GM10847 (cell line): ENCODE measurements at regions not wholly inside any gene's neighbourhood (a gene's known extent, or its start where the extent isn't known, plus 50 kb on each side); places are given as distances from the start of the nearest gene placed in this dataset.

ENCODE experiments used
- POLR2A ChIP-seq: IDR thresholded peaks from 2 replicates; pipeline ENCODE4 v1.6.1; 2011; ENCODE audit not compliant: insufficient read length; ENCODE audit errors: extremely low read depth

DNA sequence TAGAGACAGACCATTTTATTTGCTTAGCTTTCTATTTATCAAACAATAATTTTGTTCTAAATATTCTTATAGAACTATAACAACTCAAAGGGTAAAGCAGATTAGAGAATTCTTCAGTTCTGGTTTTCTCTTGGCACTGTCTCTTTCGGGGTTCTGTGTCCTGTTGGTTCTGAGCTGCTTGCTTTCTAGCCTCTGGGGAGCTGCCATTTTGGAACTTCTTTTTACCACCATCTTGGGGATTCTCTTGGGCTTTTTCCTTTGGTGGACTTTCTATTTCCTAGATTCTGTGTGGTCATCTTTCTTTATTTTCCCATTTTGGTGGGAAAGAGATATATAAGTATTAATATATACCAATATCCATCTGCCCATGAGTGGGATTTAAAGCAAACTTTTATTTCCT is 467.7 kb downstream of the PCNX1 start:
- TF ChIP-seq POLR2A, result no peak

DNA sequence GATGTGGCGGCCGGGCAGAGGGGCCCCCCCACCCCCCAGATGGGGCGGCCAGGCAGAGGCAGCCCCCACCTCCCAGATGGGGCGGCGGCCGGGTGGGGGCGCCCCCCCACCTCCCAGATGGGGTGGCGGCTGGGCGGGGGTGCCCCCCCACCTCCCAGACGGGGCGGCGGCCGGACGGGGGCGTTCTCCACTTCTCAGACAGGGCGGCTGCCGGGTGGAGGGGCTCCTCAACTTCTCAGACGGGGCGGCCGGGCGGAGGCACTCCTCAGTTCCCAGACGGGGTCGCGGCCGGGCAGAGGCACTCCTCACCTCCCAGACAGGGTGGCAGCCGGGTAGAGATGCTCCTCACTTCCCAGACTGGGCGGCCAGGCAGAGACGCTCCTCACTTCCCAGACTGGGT is 469.8 kb downstream of the PCNX1 start:
- no peak for TF ChIP-seq POLR2A

DNA sequence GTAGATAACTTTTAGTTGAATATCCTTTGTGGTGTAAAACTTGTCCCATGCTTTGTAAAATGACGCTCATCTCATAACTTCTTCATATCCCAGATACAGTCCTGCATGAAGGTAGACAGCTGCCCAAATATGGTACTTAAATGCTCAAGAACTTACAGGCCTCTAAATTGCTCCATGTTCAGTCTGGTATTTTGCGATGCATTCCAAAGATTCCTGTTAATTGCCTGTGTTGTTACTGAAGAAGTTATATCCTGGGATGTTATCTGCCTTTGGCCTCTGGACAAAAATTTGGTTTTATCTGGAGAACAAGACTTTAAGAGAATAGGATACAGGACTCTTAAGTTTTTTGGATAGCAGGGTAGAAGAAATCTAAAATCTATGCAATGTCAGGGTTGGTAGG is 473.0 kb downstream of the PCNX1 start:
- TF ChIP-seq POLR2A, result no peak

DNA sequence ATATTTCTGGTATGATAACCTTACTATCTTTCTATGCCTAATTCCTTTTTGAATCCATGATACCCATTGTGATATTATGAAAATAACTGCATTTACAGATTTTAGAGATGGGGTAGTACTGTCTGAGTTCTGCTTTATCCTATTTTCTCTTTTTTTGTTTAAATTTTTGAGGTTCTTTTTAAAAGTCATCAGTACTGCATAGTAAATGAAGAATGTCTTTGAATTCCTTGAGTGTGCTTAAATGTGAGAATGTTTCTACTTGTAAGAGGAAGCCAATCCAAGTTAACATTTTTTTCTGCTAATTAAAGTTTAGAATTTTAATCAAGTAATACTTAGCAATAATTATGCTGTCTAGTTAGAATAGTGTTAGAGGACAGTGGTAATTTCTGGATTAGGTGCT is 474.6 kb downstream of the PCNX1 start:
- no peak for TF ChIP-seq POLR2A

DNA sequence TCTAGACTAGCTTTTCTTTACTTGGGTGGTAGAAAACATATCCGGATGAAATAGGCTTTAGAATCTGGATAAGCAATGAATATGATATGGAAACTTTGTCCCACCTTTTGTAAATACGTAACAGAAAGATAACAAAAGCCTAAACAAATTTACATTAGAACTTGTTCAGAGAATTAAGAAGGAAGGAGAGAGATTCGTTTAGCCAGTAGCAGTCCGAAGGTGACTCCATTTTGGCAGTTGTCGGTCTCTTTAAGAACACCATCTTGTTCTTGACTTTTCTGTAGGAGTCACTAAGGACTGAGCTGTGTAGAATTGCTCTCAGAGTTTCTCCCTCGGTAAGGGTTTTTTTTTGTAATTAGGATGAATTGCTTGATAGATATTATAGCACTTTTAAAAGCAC is 475.1 kb downstream of the PCNX1 start:
- no peak for TF ChIP-seq POLR2A

DNA sequence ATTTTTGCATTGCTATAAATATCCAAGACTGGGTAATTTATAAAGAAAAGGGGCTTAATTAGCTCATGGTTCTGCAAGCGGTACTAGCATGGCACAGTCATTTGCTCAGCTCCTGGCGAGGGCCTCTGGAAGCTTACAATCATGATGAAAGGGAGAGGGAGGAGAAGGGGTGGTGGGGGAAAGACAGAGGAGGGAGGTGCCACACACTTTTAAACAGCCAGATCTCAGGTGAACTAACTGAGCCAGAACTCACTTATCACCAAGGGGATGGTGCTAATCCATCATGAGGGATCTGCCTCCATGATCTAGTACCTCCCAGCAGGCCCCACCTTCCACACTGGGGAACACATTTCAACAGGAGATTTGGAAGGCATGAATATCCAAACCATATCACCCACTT is 476.3 kb downstream of the PCNX1 start:
- TF ChIP-seq POLR2A, result no peak

DNA sequence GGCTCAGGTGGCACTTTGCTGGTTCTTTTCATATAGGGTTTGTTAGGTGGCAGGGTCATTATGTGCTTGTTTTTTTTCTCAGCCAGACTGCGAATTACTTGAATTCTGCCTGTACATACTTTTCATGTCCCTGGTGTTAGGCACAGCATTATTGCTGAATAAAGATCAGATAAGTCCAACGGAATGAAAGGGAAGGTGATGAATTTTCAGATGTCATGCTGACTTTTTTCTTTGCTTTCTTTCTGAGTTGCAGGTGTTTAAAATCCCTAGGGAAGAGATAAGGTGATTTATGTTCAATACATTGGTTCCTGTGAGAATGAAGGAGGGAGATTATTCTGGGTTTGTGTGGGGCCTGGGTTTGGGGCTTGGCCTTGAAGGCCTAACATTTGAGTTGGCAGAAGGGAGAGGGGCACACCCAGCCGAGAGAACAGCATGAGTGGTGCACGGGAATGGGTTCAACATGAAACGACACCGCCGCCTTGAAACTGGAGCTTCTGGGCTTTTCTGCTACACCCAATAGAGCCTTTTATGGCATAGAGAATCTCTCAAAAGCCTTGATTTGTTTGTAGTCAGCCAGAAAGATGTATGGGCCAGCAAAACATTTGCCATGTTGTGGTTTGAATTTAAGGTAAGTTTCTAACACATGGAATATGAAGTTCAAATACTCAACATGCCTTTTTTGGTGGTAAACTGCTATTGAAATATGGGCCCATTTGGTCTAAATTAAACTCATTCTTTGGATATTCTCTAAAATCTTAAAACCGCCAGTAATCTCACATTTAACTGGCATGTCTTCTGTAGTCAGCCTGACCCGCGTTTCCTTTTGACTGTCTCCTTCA is 477.0 kb downstream of the PCNX1 start:
- TF ChIP-seq POLR2A, result no peak

DNA sequence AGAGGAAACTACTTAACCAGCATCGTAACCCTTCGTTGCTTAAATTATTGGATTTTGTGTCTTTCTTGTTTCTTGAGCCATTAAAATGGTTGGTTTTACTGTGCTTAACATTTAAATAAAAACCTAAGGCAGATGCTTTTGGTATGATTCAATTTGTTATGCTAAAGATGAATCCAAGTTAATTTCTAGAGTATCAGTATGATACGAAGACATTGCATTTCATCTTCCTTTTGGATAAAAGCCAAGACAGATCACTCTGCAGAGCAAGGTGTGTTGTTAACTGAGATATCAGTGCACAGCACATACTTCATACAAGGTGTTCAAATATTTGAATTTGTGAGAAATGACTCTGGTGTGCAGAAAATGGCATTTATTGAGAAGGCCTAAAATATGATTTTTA is 480.5 kb downstream of the PCNX1 start:
- TF ChIP-seq POLR2A, result no peak

DNA sequence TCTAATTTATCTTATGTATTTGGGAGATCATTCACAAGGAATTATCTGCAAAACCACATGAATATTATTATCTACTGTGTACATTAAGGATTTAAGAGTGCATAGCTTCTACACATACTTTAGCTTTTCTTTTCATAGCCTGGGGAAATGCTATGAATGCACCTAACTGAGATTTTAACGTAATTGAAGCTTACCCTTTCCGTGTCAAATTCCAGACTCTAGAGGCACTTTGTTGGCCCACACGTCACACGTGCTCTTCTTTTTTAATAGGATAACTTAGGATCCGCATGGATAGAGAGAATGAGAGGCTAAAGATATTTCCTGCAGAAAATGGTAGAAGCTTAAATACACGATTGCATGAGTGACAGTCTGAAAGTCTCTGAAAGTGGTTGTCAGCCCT is 481.1 kb downstream of the PCNX1 start:
- no peak for TF ChIP-seq POLR2A

DNA sequence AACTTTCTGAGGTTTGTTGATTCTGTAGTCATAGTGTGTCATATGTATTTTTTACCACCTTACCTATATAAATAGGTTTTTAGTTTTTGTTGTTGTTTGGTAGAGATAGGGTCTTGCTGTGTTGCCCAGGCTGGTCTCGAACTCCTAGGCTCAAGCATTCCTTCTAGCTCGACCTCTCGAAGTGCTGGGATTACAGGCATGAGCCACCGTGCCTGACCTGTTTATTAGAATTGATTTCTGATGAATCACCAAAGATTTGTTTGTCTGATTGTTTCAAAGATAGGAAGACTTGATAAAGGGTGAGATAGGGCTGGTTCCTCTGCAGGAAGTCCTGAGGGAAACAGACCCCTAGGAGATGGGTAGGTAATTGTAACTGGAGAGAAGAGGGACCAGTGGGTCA is 481.6 kb downstream of the PCNX1 start:
- no peak for TF ChIP-seq POLR2A

DNA sequence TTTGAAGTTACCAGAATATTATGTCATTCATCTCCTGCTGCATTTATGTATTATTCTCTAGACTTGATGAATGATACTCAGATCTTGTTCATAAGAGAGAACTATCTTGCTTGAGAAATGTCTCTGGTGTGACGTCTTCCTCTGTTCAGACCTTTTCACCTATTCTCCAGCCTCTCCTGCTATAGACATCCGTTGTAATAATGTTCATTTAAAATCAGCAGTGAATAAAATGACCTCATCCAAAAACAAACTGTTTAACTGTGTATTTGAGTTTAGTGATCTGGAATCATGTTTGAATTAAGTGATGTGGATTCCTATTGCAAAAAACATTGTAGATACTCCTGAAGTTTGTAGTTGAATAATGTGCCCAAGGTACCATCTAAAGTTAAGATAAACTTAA is 487.1 kb downstream of the PCNX1 start:
- TF ChIP-seq POLR2A, result no peak

DNA sequence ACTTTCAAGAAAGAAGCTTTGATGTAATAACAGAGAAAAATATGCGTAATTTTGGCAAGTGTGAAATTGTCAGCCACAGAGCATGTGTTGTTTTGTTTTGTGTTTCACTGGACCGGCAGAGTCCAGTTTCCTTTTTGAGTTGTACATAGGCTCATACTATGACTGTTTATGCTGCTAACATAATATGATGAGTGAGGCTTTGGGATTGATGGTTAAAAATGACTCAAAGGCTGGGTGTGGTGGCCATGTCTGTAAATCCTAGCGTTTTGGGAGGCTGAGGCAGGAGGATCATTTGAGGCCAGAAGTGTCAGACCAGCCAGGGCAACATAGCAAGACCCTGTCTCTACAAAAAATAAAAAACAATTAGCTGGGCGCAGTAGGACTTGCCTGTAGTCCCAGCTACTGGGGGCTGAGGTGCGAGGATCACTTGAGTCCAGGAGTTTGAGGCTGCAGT is 487.9 kb downstream of the PCNX1 start:
- no peak for TF ChIP-seq POLR2A

DNA sequence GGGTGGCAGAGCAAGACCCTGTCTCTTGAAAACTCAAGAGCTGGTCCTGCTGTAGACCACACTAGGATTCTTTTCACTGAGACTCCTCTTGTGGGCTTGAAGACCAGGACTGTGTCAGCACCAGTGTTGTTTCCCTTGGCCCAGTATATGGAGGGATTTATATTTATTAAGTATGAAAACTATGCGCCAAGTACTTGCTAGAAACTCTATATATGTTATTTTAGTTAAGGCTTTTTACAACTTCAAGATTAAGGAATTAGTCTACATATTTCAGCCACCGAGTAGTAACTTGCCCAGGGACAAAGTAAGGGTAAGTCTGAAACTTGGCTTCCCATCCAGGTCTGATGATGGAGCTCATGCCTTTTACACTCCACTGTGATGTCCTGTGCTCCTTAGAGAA is 488.4 kb downstream of the PCNX1 start:
- no peak for TF ChIP-seq POLR2A

DNA sequence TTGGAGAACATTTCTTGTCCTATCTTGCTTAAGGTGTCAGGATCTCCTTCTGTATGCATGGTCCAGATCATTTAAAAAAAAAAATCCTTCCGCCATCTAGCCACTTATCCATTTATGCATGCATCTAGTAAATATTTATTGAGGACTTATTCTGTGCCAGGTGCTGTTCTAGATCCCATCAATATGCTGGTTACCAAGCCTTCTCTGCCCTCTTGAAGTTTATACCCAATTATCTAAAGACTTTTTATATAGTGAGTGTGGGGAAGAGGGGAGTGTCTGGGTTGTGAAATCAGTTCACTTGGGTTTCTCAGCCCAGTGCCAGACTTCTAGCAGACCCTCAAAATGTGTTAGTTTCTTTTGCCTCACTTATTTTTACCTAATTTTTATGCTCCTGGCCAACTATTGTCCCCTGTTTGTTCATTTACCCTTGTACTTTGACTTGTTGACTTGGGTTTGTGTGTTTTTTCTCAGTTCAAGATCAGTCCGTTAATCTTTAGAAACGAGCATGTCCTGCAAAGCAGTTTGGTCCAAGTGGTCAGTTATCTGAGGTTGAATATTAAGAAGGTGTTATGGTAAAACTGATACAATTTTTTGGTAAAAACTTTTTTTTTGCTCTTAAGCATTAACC is 488.9 kb downstream of the PCNX1 start:
- no peak for TF ChIP-seq POLR2A

DNA sequence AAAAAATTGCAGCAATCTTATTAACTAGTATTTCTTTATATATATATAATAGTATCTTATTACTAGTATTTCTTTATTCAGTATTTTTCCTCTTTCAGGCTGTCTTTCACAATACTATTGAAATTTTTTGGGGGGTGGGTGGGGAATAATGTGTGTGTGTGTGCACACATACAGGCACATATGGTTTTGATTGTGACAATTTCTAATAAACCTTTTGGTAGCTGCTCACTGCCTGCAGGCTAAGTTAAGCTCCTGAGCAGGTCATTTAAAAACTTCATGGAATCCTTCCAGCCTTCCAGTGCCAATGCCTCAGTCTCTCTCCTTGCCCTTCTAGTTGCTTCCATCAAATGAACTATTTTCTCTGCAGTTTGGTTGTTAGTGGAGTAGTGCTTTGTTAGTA is 490.1 kb downstream of the PCNX1 start:
- no peak for TF ChIP-seq POLR2A

DNA sequence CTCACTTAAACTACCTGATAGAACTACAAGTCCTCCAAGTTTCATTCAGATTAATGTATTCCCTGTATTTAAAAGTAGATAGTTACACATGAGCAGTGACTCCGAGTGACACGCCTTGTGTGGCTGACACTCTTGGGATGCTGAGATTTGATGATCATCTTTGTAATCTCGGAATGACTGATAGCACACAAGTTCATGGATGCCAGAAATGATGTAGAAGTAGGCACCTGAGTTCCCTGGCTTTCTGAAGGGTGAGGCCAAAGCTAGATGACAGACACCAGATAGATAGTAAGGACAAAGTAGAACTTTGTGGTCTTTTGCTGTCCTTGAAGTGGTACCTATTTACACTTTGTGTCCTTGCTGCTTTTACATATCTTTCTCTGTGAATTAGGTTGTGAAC is 491.2 kb downstream of the PCNX1 start:
- TF ChIP-seq POLR2A, result no peak

DNA sequence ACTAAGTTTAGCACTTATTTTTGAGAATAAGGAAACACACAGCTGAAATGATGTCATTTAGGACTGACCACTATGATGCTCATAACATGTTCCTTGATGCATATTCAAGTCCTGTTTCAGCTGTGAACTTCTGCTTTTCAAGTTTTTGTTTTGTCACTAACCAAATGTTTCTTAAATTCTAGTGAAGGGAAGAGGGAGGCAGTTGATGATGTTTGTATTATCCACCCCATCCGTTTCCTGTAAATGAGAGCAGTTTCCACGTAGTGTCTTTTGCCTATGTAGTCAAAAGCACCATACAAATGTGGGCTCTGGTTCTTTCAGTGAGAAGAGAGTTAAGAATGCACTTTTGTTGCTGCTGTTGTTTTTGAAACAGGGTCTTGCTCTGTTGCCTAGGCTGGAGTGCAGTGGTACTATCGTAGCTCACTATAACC is 491.8 kb downstream of the PCNX1 start:
- TF ChIP-seq POLR2A, result no peak
